Inflammatory macrophage treated with lipopolysaccharide for 1 hour (primary cell): ENCODE measurements at regions not wholly inside any gene's neighbourhood (a gene's known extent, or its start where the extent isn't known, plus 50 kb on each side); places are given as distances from the start of the nearest gene placed in this dataset.
A peak's percentile ranks its signal among the peaks of the same experiment; 100 is the strongest.
"Not testable (repeated sequence)": the region's sequence is repeated elsewhere in the genome, so short reads cannot be mapped to it uniquely, and the experiment has no call there.

Experiments used
- DNase-seq, 2 donors: peaks; one replicate each; pipeline ENCODE4 v3.0.0-alpha.2; 2020 to 2022

- no peak for DNase-seq
Observed at GRCh38 chr12:37666069-37666781, 650.3 kb upstream of the ALG10B start.

- not testable (repeated sequence) for DNase-seq
Observed at GRCh38 chr12:37668557-37668956, 648.0 kb upstream of the ALG10B start.

GRCh38 chr12:37672655-37673260 lies 643.8 kb upstream of the ALG10B start:
- peak in 1 of 2 donors; percentile 1 for DNase-seq

DNA sequence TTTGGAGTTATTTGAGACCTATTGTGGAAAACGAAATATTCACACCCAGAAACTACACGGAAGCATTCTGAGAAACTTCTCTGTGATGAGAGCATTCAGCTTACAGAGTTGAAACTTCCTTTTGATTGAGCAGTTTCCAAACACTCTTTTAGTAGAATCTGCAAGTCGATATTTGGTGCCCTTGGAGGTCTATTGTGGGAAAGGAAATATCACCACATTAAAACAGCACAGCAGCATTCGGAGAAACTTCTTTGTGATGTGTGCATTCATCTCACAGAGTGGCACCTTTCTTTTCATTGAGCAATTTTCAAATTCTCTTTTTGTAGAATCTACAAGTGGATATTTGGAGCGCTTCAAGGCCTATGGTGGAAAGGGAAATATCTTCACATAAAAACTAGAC lies 595.7 kb upstream of the ALG10B start:
- no peak for DNase-seq

DNA sequence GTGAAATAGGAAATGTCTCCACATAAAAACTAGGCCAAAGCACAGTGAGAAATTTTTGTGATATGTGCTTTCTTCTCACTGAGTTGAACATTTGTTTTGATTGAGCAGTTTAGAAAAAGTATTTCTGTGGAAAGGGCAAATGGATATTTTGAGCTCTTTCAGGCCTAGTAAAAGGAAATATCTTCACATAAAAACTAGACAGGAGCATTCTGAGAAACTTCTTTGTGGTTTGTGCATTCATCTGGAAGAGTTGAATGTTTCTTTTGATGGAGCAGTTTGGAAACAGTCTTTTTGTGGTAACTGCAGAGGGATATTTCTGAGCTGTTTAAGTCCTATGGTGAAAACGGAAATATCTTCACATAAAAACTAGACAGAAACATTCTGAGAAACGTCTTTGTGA lies 582.7 kb upstream of the ALG10B start:
- DNase-seq, result no peak
